Dendritic cell treated with granulocyte-macrophage colony-stimulating factor and Interleukin-4, amounts not matched to agents 40 ng/mL and 50 ng/mL, for 4 days (primary cell): ENCODE measurements at regions not wholly inside any gene's neighbourhood (a gene's known extent, or its start where the extent isn't known, plus 50 kb on each side); places are given as distances from the start of the nearest gene placed in this dataset.

Experiments
- H3K27ac Mint-ChIP-seq: one replicate; pipeline ENCODE4 v1.8.0; 2022; ENCODE audit warnings: mild to moderate bottlenecking, mixed read lengths
- H3K27me3 Mint-ChIP-seq: one replicate; pipeline ENCODE4 v1.8.0; 2022; ENCODE audit warnings: mild to moderate bottlenecking, mixed read lengths
- H3K36me3 Mint-ChIP-seq: one replicate; pipeline ENCODE4 v1.8.0; 2022; ENCODE audit warnings: low read depth, mixed read lengths
- H3K4me1 Mint-ChIP-seq: one replicate; pipeline ENCODE4 v1.8.0; 2022; ENCODE audit warnings: low read depth, mixed read lengths
- H3K4me3 Mint-ChIP-seq: one replicate; pipeline ENCODE4 v1.8.0; 2022; ENCODE audit warnings: mild to moderate bottlenecking, moderate library complexity, mixed read lengths
- H3K9me3 Mint-ChIP-seq: one replicate; pipeline ENCODE4 v1.8.0; 2022; ENCODE audit warnings: mixed read lengths
- intact Hi-C: fragments of 100-400 bp; cut with micrococcal nuclease; formaldehyde crosslinking; loops from one replicate; pipeline ENCODE4 v1.15.0; 2022

GRCh38 chr7:137172105-137172590 is 171.4 kb downstream of the PTN start:
- Mint-ChIP-seq H3K36me3 (no peaks in the 10 kb centered on the region), H3K27ac (no peak overlapping the region), H3K27me3 (no peaks in the 10 kb centered on the region), H3K9me3 (peaks cover 18% of the 10 kb centered on the region), H3K4me1 (no peaks in the 10 kb centered on the region), H3K4me3 (no peak overlapping the region)
- intact Hi-C loops: no loop called here

- H3K4me1 Mint-ChIP-seq: no peaks in the 10 kb centered on the region
- H3K9me3 Mint-ChIP-seq: peaks cover 9% of the 10 kb centered on the region
- intact Hi-C loops: no loop called here
- H3K4me3 Mint-ChIP-seq: no peak overlapping the region
- H3K36me3 Mint-ChIP-seq: no peaks in the 10 kb centered on the region
- H3K27me3 Mint-ChIP-seq: no peaks in the 10 kb centered on the region
- H3K27ac Mint-ChIP-seq: no peak overlapping the region
These were observed 174.2 kb downstream of the PTN start for GRCh38 chr7:137169282-137169698.

GRCh38 chr7:137167609-137168008 is 175.9 kb downstream of the PTN start:
- Mint-ChIP-seq H3K9me3 (peaks cover 19% of the 10 kb centered on the region), H3K36me3 (no peaks in the 10 kb centered on the region), H3K27ac (no peak overlapping the region), H3K4me3 (no peak overlapping the region), H3K4me1 (no peaks in the 10 kb centered on the region), H3K27me3 (no peaks in the 10 kb centered on the region)
- intact Hi-C loops: no loop called here

GRCh38 chr7:137166363-137166762 is 177.2 kb downstream of the PTN start:
- H3K4me3 Mint-ChIP-seq: no peak overlapping the region
- no peak overlapping the region for H3K27ac Mint-ChIP-seq
- H3K36me3 Mint-ChIP-seq: no peaks in the 10 kb centered on the region
- intact Hi-C loops: no loop called here
- no peaks in the 10 kb centered on the region for H3K4me1 Mint-ChIP-seq
- H3K27me3 Mint-ChIP-seq: no peaks in the 10 kb centered on the region
- peaks cover 28% of the 10 kb centered on the region for H3K9me3 Mint-ChIP-seq

GRCh38 chr7:137165786-137166185 is 177.7 kb downstream of the PTN start:
- Mint-ChIP-seq H3K36me3 (no peaks in the 10 kb centered on the region), H3K27ac (no peak overlapping the region), H3K9me3 (peaks cover 33% of the 10 kb centered on the region), H3K4me1 (no peaks in the 10 kb centered on the region), H3K4me3 (no peak overlapping the region), H3K27me3 (no peaks in the 10 kb centered on the region)
- intact Hi-C loops: no loop called here

- Mint-ChIP-seq H3K27ac (no peak overlapping the region), H3K9me3 (peaks cover 38% of the 10 kb centered on the region), H3K4me1 (no peaks in the 10 kb centered on the region), H3K27me3 (no peaks in the 10 kb centered on the region), H3K36me3 (no peaks in the 10 kb centered on the region), H3K4me3 (no peak overlapping the region)
- intact Hi-C loops: no loop called here
These were observed 178.3 kb downstream of the PTN start for GRCh38 chr7:137165241-137165640.

GRCh38 chr7:137164251-137164650 is 179.3 kb downstream of the PTN start:
- Mint-ChIP-seq H3K27me3 (no peaks in the 10 kb centered on the region), H3K9me3 (peaks cover 38% of the 10 kb centered on the region), H3K4me3 (no peak overlapping the region), H3K27ac (no peak overlapping the region), H3K36me3 (no peaks in the 10 kb centered on the region), H3K4me1 (no peaks in the 10 kb centered on the region)
- intact Hi-C loops: no loop called here

- intact Hi-C loops: no loop called here
- H3K9me3 Mint-ChIP-seq: peaks cover 29% of the 10 kb centered on the region
- H3K27me3 Mint-ChIP-seq: no peaks in the 10 kb centered on the region
- H3K4me1 Mint-ChIP-seq: no peaks in the 10 kb centered on the region
- no peak overlapping the region for H3K4me3 Mint-ChIP-seq
- no peaks in the 10 kb centered on the region for H3K36me3 Mint-ChIP-seq
- H3K27ac Mint-ChIP-seq: no peak overlapping the region
These were observed 183.3 kb downstream of the PTN start for GRCh38 chr7:137160236-137160635.

GRCh38 chr7:137157256-137157655 is 186.3 kb downstream of the PTN start:
- peaks cover 15% of the 10 kb centered on the region for H3K9me3 Mint-ChIP-seq
- no peaks in the 10 kb centered on the region for H3K4me1 Mint-ChIP-seq
- intact Hi-C loops: no loop called here

GRCh38 chr7:137151690-137152052 is 191.9 kb downstream of the PTN start:
- Mint-ChIP-seq H3K36me3 (no peaks in the 10 kb centered on the region), H3K4me1 (no peaks in the 10 kb centered on the region), H3K27ac (no peak overlapping the region), H3K9me3 (no peaks in the 10 kb centered on the region), H3K27me3 (no peaks in the 10 kb centered on the region), H3K4me3 (no peak overlapping the region)
- intact Hi-C loops: no loop called here

More at GRCh38 chr7:137157256-137157655, 186.3 kb downstream of the PTN start:
- H3K4me3 Mint-ChIP-seq: no peak overlapping the region
- H3K27ac Mint-ChIP-seq: no peak overlapping the region
- no peaks in the 10 kb centered on the region for H3K27me3 Mint-ChIP-seq
- no peaks in the 10 kb centered on the region for H3K36me3 Mint-ChIP-seq

- intact Hi-C loops: no loop called here
- Mint-ChIP-seq H3K27me3 (no peaks in the 10 kb centered on the region), H3K36me3 (no peaks in the 10 kb centered on the region), H3K9me3 (no peaks in the 10 kb centered on the region), H3K27ac (no peak overlapping the region), H3K4me3 (no peak overlapping the region), H3K4me1 (no peaks in the 10 kb centered on the region)
These were observed 192.4 kb downstream of the PTN start for GRCh38 chr7:137151041-137151689.

- Mint-ChIP-seq H3K9me3 (no peaks in the 10 kb centered on the region), H3K27ac (no peak overlapping the region), H3K27me3 (no peaks in the 10 kb centered on the region), H3K4me1 (no peaks in the 10 kb centered on the region), H3K4me3 (no peak overlapping the region), H3K36me3 (no peaks in the 10 kb centered on the region)
- intact Hi-C loops: no loop called here
These were observed 196.2 kb downstream of the PTN start for GRCh38 chr7:137147338-137147720.

- Mint-ChIP-seq H3K4me3 (no peak overlapping the region), H3K4me1 (no peaks in the 10 kb centered on the region), H3K27me3 (no peaks in the 10 kb centered on the region), H3K27ac (no peak overlapping the region), H3K9me3 (no peaks in the 10 kb centered on the region), H3K36me3 (no peaks in the 10 kb centered on the region)
- intact Hi-C loops: no loop called here
These were observed 196.8 kb downstream of the PTN start for GRCh38 chr7:137146552-137147337.

- H3K4me1 Mint-ChIP-seq: no peaks in the 10 kb centered on the region
- H3K27ac Mint-ChIP-seq: no peak overlapping the region
- no peaks in the 10 kb centered on the region for H3K9me3 Mint-ChIP-seq
- no peaks in the 10 kb centered on the region for H3K27me3 Mint-ChIP-seq
- no peaks in the 10 kb centered on the region for H3K36me3 Mint-ChIP-seq
- no peak overlapping the region for H3K4me3 Mint-ChIP-seq
- intact Hi-C loops: no loop called here
These were observed 197.5 kb downstream of the PTN start for GRCh38 chr7:137146012-137146455.
